Cardiac fibroblast (primary cell): ENCODE measurements at regions not wholly inside any gene's neighbourhood (a gene's known extent, or its start where the extent isn't known, plus 50 kb on each side); places are given as distances from the start of the nearest gene placed in this dataset.

ENCODE experiments used
- DNase-seq, 2 donors: peaks; one replicate each; pipeline versions ENCODE4 v3.0.0 to v3.0.0-alpha.2; 2010; ENCODE audit warnings: low read depth in 2 of 2
- H3K4me3 ChIP-seq, 2 donors: replicated peaks in 1 of 2; 1 replicate in 1 of 2; 2 replicates in 1 of 2; pipeline ENCODE4 v1.5.1; 2011; ENCODE audit warnings: low read depth in 2 of 2, low read length in 2 of 2, mild to moderate bottlenecking in 2 of 2, moderate library complexity in 1 of 2
- TF ChIP-seq, protein P1 (sequence below): IDR thresholded peaks from one replicate; pipeline ENCODE4 v1.5.1; 2011; ENCODE audit warnings: low read depth, mild to moderate bottlenecking, low read length, inconsistent platforms

DNA sequence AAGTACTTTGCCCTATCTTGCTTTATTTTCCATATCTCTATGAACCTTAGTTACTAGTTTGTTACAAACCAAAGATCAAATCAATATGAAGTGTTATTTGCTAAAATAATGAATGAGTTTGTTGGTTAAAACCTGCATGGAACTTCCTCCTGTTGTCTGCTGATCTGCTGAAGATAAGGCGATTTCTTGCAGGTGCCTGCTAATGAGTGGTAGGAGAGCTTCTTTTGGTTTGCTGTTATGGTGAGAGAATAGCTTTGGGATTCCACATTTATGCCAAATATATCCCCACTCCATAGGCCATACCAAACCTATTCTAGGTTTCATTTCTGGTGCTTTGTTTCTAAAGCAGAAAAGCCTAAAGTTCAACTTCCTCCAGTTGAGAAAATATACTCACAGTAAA, 103.8 kb upstream of the PCDH10 start:
- no peak overlapping the region for H3K4me3 ChIP-seq
- no peak for DNase-seq
- TF ChIP-seq, protein P1, sequence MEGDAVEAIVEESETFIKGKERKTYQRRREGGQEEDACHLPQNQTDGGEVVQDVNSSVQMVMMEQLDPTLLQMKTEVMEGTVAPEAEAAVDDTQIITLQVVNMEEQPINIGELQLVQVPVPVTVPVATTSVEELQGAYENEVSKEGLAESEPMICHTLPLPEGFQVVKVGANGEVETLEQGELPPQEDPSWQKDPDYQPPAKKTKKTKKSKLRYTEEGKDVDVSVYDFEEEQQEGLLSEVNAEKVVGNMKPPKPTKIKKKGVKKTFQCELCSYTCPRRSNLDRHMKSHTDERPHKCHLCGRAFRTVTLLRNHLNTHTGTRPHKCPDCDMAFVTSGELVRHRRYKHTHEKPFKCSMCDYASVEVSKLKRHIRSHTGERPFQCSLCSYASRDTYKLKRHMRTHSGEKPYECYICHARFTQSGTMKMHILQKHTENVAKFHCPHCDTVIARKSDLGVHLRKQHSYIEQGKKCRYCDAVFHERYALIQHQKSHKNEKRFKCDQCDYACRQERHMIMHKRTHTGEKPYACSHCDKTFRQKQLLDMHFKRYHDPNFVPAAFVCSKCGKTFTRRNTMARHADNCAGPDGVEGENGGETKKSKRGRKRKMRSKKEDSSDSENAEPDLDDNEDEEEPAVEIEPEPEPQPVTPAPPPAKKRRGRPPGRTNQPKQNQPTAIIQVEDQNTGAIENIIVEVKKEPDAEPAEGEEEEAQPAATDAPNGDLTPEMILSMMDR = no peak

DNA sequence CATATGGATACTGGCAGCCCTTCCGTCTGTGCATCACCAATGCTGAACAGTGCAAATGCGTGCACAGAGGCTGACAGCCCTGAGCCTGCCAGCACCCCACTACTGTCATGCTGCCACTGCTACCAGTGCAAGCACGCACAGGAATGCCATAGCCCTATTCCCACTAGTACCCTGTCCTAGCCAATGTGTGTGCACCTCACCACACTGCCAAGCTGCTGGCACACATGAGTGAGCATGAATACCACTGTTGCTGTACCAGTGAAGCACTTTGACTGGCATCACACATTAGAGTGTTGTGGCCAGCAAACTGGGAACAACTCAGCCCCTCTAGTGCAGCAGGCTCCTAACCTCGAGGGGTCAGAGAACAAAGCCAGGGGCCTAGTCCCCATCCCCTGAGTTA, 102.9 kb upstream of the PCDH10 start:
- TF ChIP-seq, protein P1 = no peak
- DNase-seq = no peak
- no peak overlapping the region for H3K4me3 ChIP-seq

DNA sequence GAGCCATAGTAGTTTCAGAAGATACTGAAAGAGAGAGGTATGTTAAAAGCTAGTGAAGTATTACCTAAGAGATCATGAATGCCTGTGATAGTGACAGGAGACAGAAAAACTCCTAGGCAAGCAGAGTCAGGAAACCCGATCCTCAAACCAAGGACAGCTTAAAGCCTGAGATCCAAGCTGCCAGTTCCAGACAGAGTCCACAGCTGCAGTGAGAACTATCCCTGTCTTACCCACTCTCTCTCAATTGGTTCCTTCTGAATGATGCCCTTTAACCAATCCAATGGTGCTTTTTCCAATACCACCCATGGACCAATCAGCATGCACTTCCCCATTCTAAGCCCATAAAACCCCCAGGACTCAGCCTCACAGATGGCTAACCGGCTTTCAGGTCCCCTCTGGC, 90.4 kb upstream of the PCDH10 start:
- H3K4me3 ChIP-seq = no peak overlapping the region
- TF ChIP-seq, protein P1 = no peak
- DNase-seq = no peak

DNA sequence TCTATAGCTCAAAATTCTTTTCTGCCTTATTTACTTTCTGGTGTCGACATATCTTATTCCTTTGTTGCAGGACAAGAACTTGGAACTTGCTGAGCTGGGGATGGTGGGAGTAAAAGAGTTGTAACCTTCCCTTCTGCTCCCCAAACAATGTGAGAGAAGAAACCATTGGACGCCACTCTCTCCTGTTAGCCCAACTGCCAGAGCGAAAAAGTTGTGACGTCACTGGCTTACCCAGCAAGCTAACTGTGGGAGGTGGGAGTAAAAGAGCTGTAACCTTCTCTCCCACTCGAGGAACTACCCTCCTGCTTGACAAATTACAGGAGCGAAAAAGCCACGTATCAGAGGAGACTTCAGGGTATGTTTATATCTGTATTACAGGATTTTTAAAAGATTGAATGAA, 90.0 kb upstream of the PCDH10 start:
- TF ChIP-seq, protein P1 = no peak
- no peak overlapping the region for H3K4me3 ChIP-seq
- DNase-seq = no peak

DNA sequence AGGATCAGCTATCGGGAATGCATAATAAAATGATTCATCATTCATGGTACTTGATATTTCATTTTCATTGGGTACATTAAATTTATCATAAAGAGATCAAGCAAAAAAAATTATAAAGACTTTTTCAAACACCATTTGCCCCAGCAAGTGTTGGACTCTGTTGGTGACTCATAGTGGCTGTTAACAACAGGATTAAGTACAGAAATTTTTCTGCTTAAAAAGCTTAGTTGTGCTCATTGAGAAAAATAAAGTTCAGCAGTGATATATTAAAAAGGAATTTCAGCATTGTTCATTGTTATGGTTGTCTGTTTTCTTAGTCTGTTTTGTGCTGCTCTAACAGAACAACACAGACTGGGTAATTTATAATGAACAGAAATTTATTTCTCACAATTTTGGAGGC, 86.2 kb upstream of the PCDH10 start:
- peak in 1 of 2 donors; percentile 19 for DNase-seq
- TF ChIP-seq, protein P1 = no peak
- no peak overlapping the region for H3K4me3 ChIP-seq

DNA sequence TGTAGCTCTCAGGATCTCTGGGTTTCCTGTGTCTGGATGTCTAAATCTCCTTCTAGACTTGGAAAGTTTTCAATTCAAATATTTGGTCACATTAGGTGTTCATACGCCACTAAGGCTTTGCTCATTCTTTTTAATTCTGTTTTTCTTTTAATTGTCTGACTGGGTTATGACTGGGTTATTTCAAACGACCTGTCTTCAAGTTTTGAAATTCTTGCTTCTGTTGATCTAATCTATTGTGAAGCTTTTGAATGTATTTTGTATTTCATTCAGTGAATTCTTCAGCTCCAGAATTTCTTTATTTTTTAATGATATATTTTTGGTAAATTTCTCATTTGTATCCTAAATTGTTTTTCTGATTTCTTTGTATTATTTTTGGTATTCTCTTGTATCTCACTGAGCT, 81.0 kb upstream of the PCDH10 start:
- TF ChIP-seq, protein P1 = no peak
- no peak for DNase-seq
- H3K4me3 ChIP-seq = no peak overlapping the region

DNA sequence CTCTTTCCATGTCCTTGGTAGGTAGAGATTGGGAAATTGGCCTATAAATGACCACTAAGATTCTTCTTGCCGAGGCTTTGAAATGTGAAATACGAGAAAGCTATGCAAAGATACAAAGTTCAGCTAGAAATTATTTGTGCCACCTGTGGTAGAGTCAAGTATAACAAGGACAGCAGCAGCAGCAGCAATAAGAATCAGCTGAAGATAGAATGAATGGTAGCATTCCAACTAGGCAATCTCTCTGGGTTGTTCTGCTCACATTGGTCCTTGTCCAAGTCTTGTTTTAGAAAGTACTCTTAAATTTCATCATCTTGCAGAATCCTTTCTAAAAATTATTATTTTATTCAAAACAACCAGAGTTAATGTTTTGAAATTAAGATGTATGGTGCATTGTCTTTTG, 67.8 kb upstream of the PCDH10 start:
- TF ChIP-seq, protein P1 = no peak
- DNase-seq = no peak
- H3K4me3 ChIP-seq = no peak overlapping the region
